Aorta (tissue), 5 donors: ENCODE measurements at regions not wholly inside any gene's neighbourhood (a gene's known extent, or its start where the extent isn't known, plus 50 kb on each side); places are given as distances from the start of the nearest gene placed in this dataset.

Source experiments
- ATAC-seq: fragments of 200-7000 bp; cut with Tn5 transposase; one replicate; pipeline ENCODE4 v1.9.1; 2022; ENCODE audit warnings: moderate library complexity; ENCODE audit not compliant: low FRiP score
- DNase-seq, 2 donors: peaks; one replicate each; pipeline ENCODE4 v3.0.0-alpha.2; 2020
- H3K27ac ChIP-seq, 2 donors: one replicate each; pipeline ENCODE4 v1.5.1; 2013; ENCODE audit warnings: low read length in 2 of 2, mild to moderate bottlenecking in 2 of 2, moderate library complexity in 2 of 2, control low read depth in 1 of 2, inconsistent platforms in 1 of 2, low read depth in 1 of 2
- H3K27me3 ChIP-seq, 2 donors: one replicate each; pipeline ENCODE4 v1.6.1; 2013; ENCODE audit warnings: control low read depth in 1 of 2, low read length in 1 of 2, mild to moderate bottlenecking in 1 of 2, moderate library complexity in 1 of 2; ENCODE audit not compliant: insufficient read depth in 2 of 2, control insufficient read depth in 1 of 2
- H3K36me3 ChIP-seq, 2 donors: one replicate each; pipeline ENCODE4 v1.6.1; 2013; ENCODE audit warnings: control low read depth in 1 of 2, low read length in 1 of 2, mild to moderate bottlenecking in 1 of 2; ENCODE audit not compliant: insufficient read depth in 2 of 2, control insufficient read depth in 1 of 2
- H3K4me1 ChIP-seq, 2 donors: one replicate each; pipeline ENCODE4 v1.6.1; 2013; ENCODE audit warnings: low read length in 2 of 2, control low read depth in 1 of 2, mild to moderate bottlenecking in 1 of 2, moderate library complexity in 1 of 2; ENCODE audit not compliant: insufficient read depth in 2 of 2, control insufficient read depth in 1 of 2
- H3K4me3 ChIP-seq, 2 donors: one replicate each; pipeline ENCODE4 v1.5.1; 2013; ENCODE audit warnings: low read length in 2 of 2, control low read depth in 1 of 2, mild to moderate bottlenecking in 1 of 2
- H3K9me3 ChIP-seq: one replicate; pipeline ENCODE4 v1.6.1; 2013; ENCODE audit warnings: mild to moderate bottlenecking, low read length; ENCODE audit not compliant: control insufficient read depth
- WGBS, 2 donors: extraction: QIAGEN DNeasy Blood & Tissue Kit; methylation state at CpG; one replicate each; pipeline ENCODE4 v1.1.7; 2013; 5-methylcytosine and 5-hydroxymethylcytosine counted together
- intact Hi-C, 2 donors: fragments of 100-400 bp; cut with DNase I; formaldehyde crosslinking; loops; one replicate each; pipeline versions ENCODE4 v1.14.2 to v1.15.0; 2022
- donor health status: healthy with polysubstance abuse.
- donor health status: Bipolar disorder and iron deficiency.
- donor health status: DM: no; HTN: no; CAD: no.
- donor health status: DM: no; HTN: no; CAD: no.
- donor health status: DM: yes; HTN: yes; CAD: no.

- Histone ChIP-seq H3K9me3 (peaks cover 2% of the 10 kb centered on the region), H3K27ac (no peak overlapping the region), H3K4me3 (no peak overlapping the region), H3K4me1 (no peaks in the 10 kb centered on the region), H3K36me3 (no peaks in the 10 kb centered on the region), H3K27me3 (no peaks in the 10 kb centered on the region)
- intact Hi-C loops, result no loop called here
- 49 to 74% methylated on average over 1 of the region's 1 CpG for WGBS, 2 donors
- DNase-seq, result no peak
- no peak for ATAC-seq
These were observed 306.9 kb downstream of the ZNF516 start for GRCh38 chr18:76188097-76188496.

GRCh38 chr18:76179257-76179656 is 315.8 kb downstream of the ZNF516 start:
- Histone ChIP-seq H3K27me3 (no peaks in the 10 kb centered on the region), H3K4me1 (no peaks in the 10 kb centered on the region), H3K27ac (no peak overlapping the region), H3K9me3 (peaks cover 1% of the 10 kb centered on the region), H3K36me3 (no peaks in the 10 kb centered on the region), H3K4me3 (no peak overlapping the region)
- no peak for DNase-seq
- ATAC-seq, result no peak
- intact Hi-C loops, result no loop called here
- WGBS, 2 donors, result 67% methylated on average over 2 of the region's 2 CpGs

- Histone ChIP-seq H3K4me1 (no peaks in the 10 kb centered on the region), H3K9me3 (peaks cover 1% of the 10 kb centered on the region), H3K36me3 (no peaks in the 10 kb centered on the region), H3K27ac (no peak overlapping the region), H3K27me3 (no peaks in the 10 kb centered on the region), H3K4me3 (no peak overlapping the region)
- intact Hi-C loops, result no loop called here
- DNase-seq, result no peak
- WGBS, 2 donors, result 77 to 88% methylated on average over 1 of the region's 1 CpG
- ATAC-seq, result no peak
These were observed 317.9 kb downstream of the ZNF516 start for GRCh38 chr18:76177160-76177559.

GRCh38 chr18:76174451-76174850 is 320.6 kb downstream of the ZNF516 start:
- Histone ChIP-seq H3K27ac (no peak overlapping the region), H3K27me3 (no peaks in the 10 kb centered on the region), H3K36me3 (no peaks in the 10 kb centered on the region), H3K4me3 (no peak overlapping the region), H3K4me1 (no peaks in the 10 kb centered on the region), H3K9me3 (peaks cover 1% of the 10 kb centered on the region)
- intact Hi-C loops, result no loop called here
- DNase-seq (no peak), ATAC-seq (no peak)
- 48 to 54% methylated on average over 2 of the region's 2 CpGs for WGBS, 2 donors

- intact Hi-C loops, result no loop called here
- Histone ChIP-seq H3K9me3 (no peaks in the 10 kb centered on the region), H3K27ac (no peak overlapping the region), H3K27me3 (no peaks in the 10 kb centered on the region), H3K4me3 (no peak overlapping the region), H3K36me3 (no peaks in the 10 kb centered on the region), H3K4me1 (no peaks in the 10 kb centered on the region)
- no peak for DNase-seq
- WGBS, 2 donors, result 76 to 85% methylated on average over 6 of the region's 6 CpGs
- no peak for ATAC-seq
These were observed 325.3 kb downstream of the ZNF516 start for GRCh38 chr18:76169733-76170132.

GRCh38 chr18:76167845-76168621 is 327.0 kb downstream of the ZNF516 start:
- Histone ChIP-seq H3K9me3 (no peaks in the 10 kb centered on the region), H3K4me1 (no peaks in the 10 kb centered on the region), H3K4me3 (no peak overlapping the region), H3K36me3 (no peaks in the 10 kb centered on the region), H3K27ac (no peak overlapping the region), H3K27me3 (no peaks in the 10 kb centered on the region)
- intact Hi-C loops, result no loop called here
- no peak for ATAC-seq
- DNase-seq, result no peak
- 32 to 51% methylated on average over 12 of the region's 12 CpGs for WGBS, 2 donors

GRCh38 chr18:76167410-76167809 is 327.6 kb downstream of the ZNF516 start:
- intact Hi-C loops, result no loop called here
- WGBS, 2 donors, result 46 to 53% methylated on average over 6 of the region's 6 CpGs
- DNase-seq (no peak), ATAC-seq (no peak)
- no peaks in the 10 kb centered on the region for H3K36me3 ChIP-seq
- H3K27ac ChIP-seq, result no peak overlapping the region
- no peaks in the 10 kb centered on the region for H3K4me1 ChIP-seq
- H3K9me3 ChIP-seq, result no peaks in the 10 kb centered on the region
- H3K27me3 ChIP-seq, result no peaks in the 10 kb centered on the region
- H3K4me3 ChIP-seq, result no peak overlapping the region

GRCh38 chr18:76162886-76163285 is 332.2 kb downstream of the ZNF516 start:
- no peak overlapping the region for H3K4me3 ChIP-seq
- no peak overlapping the region for H3K27ac ChIP-seq
- DNase-seq, result no peak
- no peaks in the 10 kb centered on the region for H3K36me3 ChIP-seq
- H3K27me3 ChIP-seq, result no peaks in the 10 kb centered on the region
- no peaks in the 10 kb centered on the region for H3K4me1 ChIP-seq
- H3K9me3 ChIP-seq, result peaks cover 1% of the 10 kb centered on the region
- WGBS, 2 donors, result 85 to 88% methylated on average over 7 of the region's 7 CpGs
- intact Hi-C loops, result no loop called here
- no peak for ATAC-seq

GRCh38 chr18:76161983-76162382 is 333.1 kb downstream of the ZNF516 start:
- ATAC-seq (no peak), DNase-seq (no peak)
- 82 to 83% methylated on average over 1 of the region's 1 CpG for WGBS, 2 donors
- Histone ChIP-seq H3K27ac (no peak overlapping the region), H3K36me3 (no peaks in the 10 kb centered on the region), H3K9me3 (peaks cover 1% of the 10 kb centered on the region), H3K4me1 (no peaks in the 10 kb centered on the region), H3K27me3 (no peaks in the 10 kb centered on the region), H3K4me3 (no peak overlapping the region)
- intact Hi-C loops, result no loop called here
